Mesenchymal stem cell (in vitro differentiated cells and primary cell): ENCODE measurements at regions not wholly inside any gene's neighbourhood (a gene's known extent, or its start where the extent isn't known, plus 50 kb on each side); places are given as distances from the start of the nearest gene placed in this dataset.
A peak's percentile ranks its signal among the peaks of the same experiment; 100 is the strongest.

Source experiments
- DNase-seq: peaks from one replicate; pipeline ENCODE4 v3.0.0-alpha.2; 2013
- H2AFZ ChIP-seq: one replicate; pipeline ENCODE4 v1.6.1; 2013; ENCODE audit warnings: low read depth, mild to moderate bottlenecking, control low read depth, inconsistent platforms, low read length, moderate library complexity
- H2AK5ac ChIP-seq: 2 replicates; pipeline ENCODE4 v1.6.1; 2013; ENCODE audit warnings: low read length, moderate library complexity, mild to moderate bottlenecking, inconsistent platforms; ENCODE audit not compliant: severe bottlenecking
- H2BK120ac ChIP-seq: one replicate; pipeline ENCODE4 v1.6.1; 2013; ENCODE audit warnings: low read depth, mild to moderate bottlenecking, inconsistent platforms, low read length, moderate library complexity
- H2BK12ac ChIP-seq, 2 experiments: one replicate each; pipeline ENCODE4 v1.6.1; 2013; ENCODE audit warnings: inconsistent platforms in 2 of 2, low read length in 2 of 2, mild to moderate bottlenecking in 2 of 2, moderate library complexity in 2 of 2, control low read depth in 1 of 2
- H2BK15ac ChIP-seq: one replicate; pipeline ENCODE4 v1.6.1; 2013; ENCODE audit warnings: mild to moderate bottlenecking, low read depth, inconsistent platforms; ENCODE audit not compliant: poor library complexity, severe bottlenecking
- H2BK5ac ChIP-seq: 2 replicates; pipeline ENCODE4 v1.6.1; 2013; ENCODE audit warnings: low read depth, mild to moderate bottlenecking, low read length, control low read depth, inconsistent platforms; ENCODE audit not compliant: poor library complexity, severe bottlenecking
- H3K14ac ChIP-seq, 2 experiments: one replicate each; pipeline ENCODE4 v1.6.1; 2013; ENCODE audit warnings: inconsistent platforms in 2 of 2, low read length in 2 of 2, control low read depth in 1 of 2, mild to moderate bottlenecking in 1 of 2, moderate library complexity in 1 of 2
- H3K18ac ChIP-seq, 2 experiments: one replicate each; pipeline ENCODE4 v1.6.1; 2013; ENCODE audit warnings: inconsistent platforms in 2 of 2, low read length in 2 of 2, control low read depth in 1 of 2, low read depth in 1 of 2, mild to moderate bottlenecking in 1 of 2
- H3K23ac ChIP-seq, 2 experiments: one replicate each; pipeline ENCODE4 v1.6.1; 2013; ENCODE audit warnings: inconsistent platforms in 2 of 2, low read length in 2 of 2, mild to moderate bottlenecking in 2 of 2, moderate library complexity in 2 of 2, control low read depth in 1 of 2
- H3K27ac ChIP-seq: 2 replicates; pipeline ENCODE4 v1.5.1; 2013; ENCODE audit warnings: mild to moderate bottlenecking, moderate library complexity, low read length, control low read depth, inconsistent platforms; ENCODE audit not compliant: poor library complexity, severe bottlenecking
- H3K27me3 ChIP-seq, 2 experiments: 2 replicates each; pipeline versions ENCODE4 v1.6.1 to v1.7.0; 2013; ENCODE audit warnings: low read length in 2 of 2, mild to moderate bottlenecking in 2 of 2, moderate library complexity in 2 of 2, control low read depth in 1 of 2, inconsistent platforms in 1 of 2; ENCODE audit not compliant: control insufficient read depth in 1 of 2, insufficient read depth in 1 of 2
- H3K36me3 ChIP-seq, 2 experiments: 2 replicates each; pipeline versions ENCODE4 v1.6.1 to v1.7.0; 2013; ENCODE audit warnings: low read length in 2 of 2, control low read depth in 1 of 2, inconsistent platforms in 1 of 2, low read depth in 1 of 2, mild to moderate bottlenecking in 1 of 2; ENCODE audit not compliant: insufficient read depth in 2 of 2, control insufficient read depth in 1 of 2
- H3K4ac ChIP-seq, 2 experiments: one replicate each; pipeline ENCODE4 v1.6.1; 2013; ENCODE audit warnings: inconsistent platforms in 2 of 2, low read length in 2 of 2, mild to moderate bottlenecking in 2 of 2, moderate library complexity in 2 of 2, control low read depth in 1 of 2, low read depth in 1 of 2
- H3K4me1 ChIP-seq: 2 replicates; pipeline ENCODE4 v1.6.1; 2013; ENCODE audit warnings: low read depth, low read length, control low read depth; ENCODE audit not compliant: control insufficient read depth, insufficient read depth
- H3K4me2 ChIP-seq: 2 replicates; pipeline ENCODE4 v1.6.1; 2013; ENCODE audit warnings: low read length, mild to moderate bottlenecking, inconsistent platforms; ENCODE audit not compliant: poor library complexity, severe bottlenecking
- H3K4me3 ChIP-seq, 2 experiments: 2 replicates each; pipeline versions ENCODE4 v1.5.1 to v1.7.0; 2013; ENCODE audit warnings: low read length in 2 of 2, mild to moderate bottlenecking in 2 of 2, control low read depth in 1 of 2, low read depth in 1 of 2; ENCODE audit not compliant: insufficient read depth in 1 of 2
- H3K79me1 ChIP-seq: replicated peaks from 2 replicates; pipeline ENCODE4 v1.6.1; 2013; ENCODE audit warnings: mild to moderate bottlenecking, control low read depth, low read length, inconsistent platforms; ENCODE audit not compliant: poor library complexity, severe bottlenecking
- H3K9ac ChIP-seq: 2 replicates; pipeline ENCODE4 v1.7.0; 2013; ENCODE audit warnings: mild to moderate bottlenecking, low read length, moderate library complexity
- H3K9me3 ChIP-seq: 2 replicates; pipeline ENCODE4 v1.7.0; 2013; ENCODE audit warnings: mild to moderate bottlenecking, low read length; ENCODE audit not compliant: control insufficient read depth
- H4K8ac ChIP-seq: one replicate; pipeline ENCODE4 v1.6.1; 2013; ENCODE audit warnings: inconsistent platforms, mild to moderate bottlenecking, low read length, moderate library complexity
- H4K91ac ChIP-seq: one replicate; pipeline ENCODE4 v1.6.1; 2013; ENCODE audit warnings: mild to moderate bottlenecking, low read length, inconsistent platforms
- WGBS: methylation state at CpG from one replicate; pipeline ENCODE4 v1.1.7; 2013; ENCODE audit warnings: mixed read lengths; 5-methylcytosine and 5-hydroxymethylcytosine counted together

DNA sequence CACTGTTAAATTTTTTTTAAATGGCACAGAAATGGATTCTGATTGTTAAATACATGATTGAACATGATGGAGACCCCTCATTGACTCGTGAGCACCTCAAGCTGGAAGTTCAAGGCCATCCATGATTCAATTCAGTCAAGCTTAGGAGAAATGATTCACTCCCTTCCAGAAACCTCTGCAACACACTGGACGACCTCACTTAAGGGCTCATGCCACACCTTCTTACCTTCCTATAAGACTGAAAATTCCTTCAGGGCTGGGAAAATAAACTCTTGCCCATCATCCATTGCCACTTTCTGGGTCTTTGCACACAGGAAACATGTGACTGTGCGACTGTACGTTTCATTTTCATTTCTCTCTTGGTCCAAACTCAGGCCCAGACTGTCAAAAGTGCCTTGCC, 196.4 kb downstream of the TBXT start:
- Histone ChIP-seq H2AFZ (no peak overlapping the region), H4K8ac (no peak overlapping the region), H3K4me3 (no peak overlapping the region), H3K36me3 (no peaks in the 10 kb centered on the region), H3K9ac (no peak overlapping the region), H3K4me2 (peak overlapping the region; percentile 22), H2BK120ac (no peak overlapping the region), H3K27ac (no peak overlapping the region), H3K18ac (no peak overlapping the region), H2BK5ac (no peak overlapping the region), H2AK5ac (no peak overlapping the region), H2BK12ac (no peak overlapping the region), H2BK15ac (no peak overlapping the region), H3K27me3 (no peaks in the 10 kb centered on the region), H3K14ac (no peak overlapping the region), H3K79me1 (no peaks in the 10 kb centered on the region), H3K23ac (no peak overlapping the region), H4K91ac (no peak overlapping the region), H3K4ac (no peak overlapping the region), H3K4me1 (peaks cover 1% of the 10 kb centered on the region), H3K9me3 (no peaks in the 10 kb centered on the region)
- 87% methylated on average over 4 of the region's 4 CpGs for WGBS
- no peak for DNase-seq

DNA sequence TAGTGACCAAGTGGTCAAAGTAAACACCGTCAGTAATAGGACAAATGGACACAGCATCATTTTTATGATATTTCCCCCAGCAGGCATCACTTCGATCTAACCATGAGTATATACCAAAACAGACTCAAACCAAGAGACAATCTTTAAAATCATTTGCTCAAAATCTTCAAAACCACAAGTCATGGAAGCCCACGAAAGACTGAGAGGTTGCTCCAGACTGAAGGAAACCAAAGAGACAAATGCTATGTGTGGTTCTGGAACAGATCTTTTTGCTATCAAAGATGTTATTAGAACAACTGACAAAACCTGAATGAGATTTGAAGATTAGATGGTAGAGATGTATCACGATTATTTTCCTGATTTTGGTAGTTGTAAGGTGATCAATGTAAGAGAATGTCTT, 197.7 kb downstream of the TBXT start:
- Histone ChIP-seq H3K4me3 (no peak overlapping the region), H2AK5ac (no peak overlapping the region), H3K27ac (no peak overlapping the region), H3K23ac (no peak overlapping the region), H4K91ac (no peak overlapping the region), H3K27me3 (no peaks in the 10 kb centered on the region), H3K4me1 (peaks cover 1% of the 10 kb centered on the region), H3K9ac (no peak overlapping the region), H4K8ac (no peak overlapping the region), H2BK5ac (no peak overlapping the region), H3K9me3 (no peaks in the 10 kb centered on the region), H3K4me2 (no peak overlapping the region), H2BK15ac (no peak overlapping the region), H3K36me3 (no peaks in the 10 kb centered on the region), H2BK12ac (no peak overlapping the region), H3K18ac (no peak overlapping the region), H2BK120ac (no peak overlapping the region), H2AFZ (no peak overlapping the region), H3K14ac (no peak overlapping the region), H3K79me1 (no peaks in the 10 kb centered on the region), H3K4ac (no peak overlapping the region)
- no peak for DNase-seq
- 83% methylated on average over 4 of the region's 4 CpGs for WGBS

DNA sequence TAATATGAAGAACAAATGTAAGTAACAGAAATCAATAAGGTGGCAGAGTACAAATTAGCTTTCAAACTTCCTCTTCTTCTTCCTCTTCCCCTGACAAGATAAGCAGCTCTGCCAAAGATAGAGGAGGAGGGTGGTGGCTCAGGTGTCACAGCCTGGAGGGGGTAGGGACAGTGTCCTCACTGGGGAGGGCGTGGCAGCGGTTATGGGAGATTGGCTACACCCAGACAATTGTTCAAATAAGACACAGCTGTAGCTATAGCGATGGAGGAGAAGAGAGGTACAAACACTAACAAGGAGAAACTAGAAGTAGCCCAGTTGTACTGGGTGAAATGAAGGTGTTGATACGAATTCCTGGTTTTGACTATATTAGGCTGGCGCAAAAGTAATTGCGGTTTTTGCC, 198.5 kb downstream of the TBXT start:
- Histone ChIP-seq H3K18ac (no peak overlapping the region), H4K91ac (no peak overlapping the region), H2BK15ac (no peak overlapping the region), H3K79me1 (no peaks in the 10 kb centered on the region), H2AFZ (peak overlapping the region; percentile 20), H3K27me3 (no peaks in the 10 kb centered on the region), H2AK5ac (no peak overlapping the region), H3K4me2 (no peak overlapping the region), H3K23ac (no peak overlapping the region), H3K4me3 (no peak overlapping the region), H2BK12ac (no peak overlapping the region), H2BK5ac (no peak overlapping the region), H3K14ac (peak overlapping the region in 1 of 2 experiments; percentile 63), H3K9ac (no peak overlapping the region), H3K36me3 (no peaks in the 10 kb centered on the region), H2BK120ac (no peak overlapping the region), H4K8ac (no peak overlapping the region), H3K4me1 (peaks cover 1% of the 10 kb centered on the region), H3K27ac (no peak overlapping the region), H3K9me3 (no peaks in the 10 kb centered on the region), H3K4ac (no peak overlapping the region)
- no peak for DNase-seq
- 82% methylated on average over 3 of the region's 6 CpGs for WGBS

DNA sequence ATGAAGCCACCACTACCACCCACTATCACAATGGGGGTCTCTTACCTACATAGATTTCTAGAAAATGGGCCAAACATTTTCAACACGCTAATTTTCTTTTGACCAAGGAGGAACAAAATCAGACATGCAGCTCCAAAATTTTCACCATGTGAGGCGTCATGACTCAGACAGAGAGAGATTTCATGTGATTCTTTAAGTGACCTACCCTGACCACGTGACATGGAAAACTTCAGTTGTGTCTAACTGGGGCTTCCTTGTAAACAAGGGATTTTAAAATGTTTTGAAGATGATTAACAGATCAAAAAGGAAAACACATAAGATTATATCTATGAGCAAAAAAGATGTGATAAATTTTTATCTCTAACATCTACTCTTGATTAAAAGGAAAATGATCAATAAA, 199.2 kb downstream of the TBXT start:
- Histone ChIP-seq H3K4ac (no peak overlapping the region), H3K79me1 (no peaks in the 10 kb centered on the region), H3K27ac (no peak overlapping the region), H3K4me3 (no peak overlapping the region), H3K27me3 (no peaks in the 10 kb centered on the region), H2AFZ (no peak overlapping the region), H3K4me2 (no peak overlapping the region), H3K4me1 (peaks cover 1% of the 10 kb centered on the region), H2BK12ac (no peak overlapping the region), H3K23ac (no peak overlapping the region), H3K9ac (no peak overlapping the region), H4K91ac (no peak overlapping the region), H2AK5ac (no peak overlapping the region), H2BK15ac (no peak overlapping the region), H3K14ac (no peak overlapping the region), H2BK5ac (no peak overlapping the region), H2BK120ac (no peak overlapping the region), H3K9me3 (no peaks in the 10 kb centered on the region), H4K8ac (no peak overlapping the region), H3K36me3 (no peaks in the 10 kb centered on the region), H3K18ac (no peak overlapping the region)
- 87% methylated on average over 3 of the region's 3 CpGs for WGBS
- DNase-seq, result peak; percentile 8
